K562 (cell line): ENCODE measurements at regions not wholly inside any gene's neighbourhood (a gene's known extent, or its start where the extent isn't known, plus 50 kb on each side); places are given as distances from the start of the nearest gene placed in this dataset.
"Not testable (repeated sequence)": the region's sequence is repeated elsewhere in the genome, so short reads cannot be mapped to it uniquely, and the experiment has no call there.

Experiments
- ATAC-seq: fragments of 200-7000 bp; cut with Tn5 transposase; 3 replicates; pipeline ENCODE4 v1.9.1; 2020; ENCODE audit warnings: moderate library complexity
- BruUV-seq: library from RNA; stranded (reverse); fragments of 400-500 nt; replicated peaks from 2 replicates; lab custom pipeline; 2021; lab: Mats Ljungman, UMichigan
- CTCF ChIA-PET: fragments of 300-600 bp; formaldehyde crosslinking; extraction: SDS; loops from one replicate; lab custom pipeline; 2021; ENCODE audit warnings: low intra/inter-chr PET ratio; lab: Yijun Ruan, JAX
- POLR2A ChIA-PET: fragments of 300-600, 350-650 bp; sonication (Branson Sonifier 250); formaldehyde crosslinking; extraction: SDS; loops from one replicate; lab custom pipeline; 2021; ENCODE audit warnings: antibody characterized with exemption, inconsistent platforms; lab: Yijun Ruan, JAX
- DNase-seq, 4 experiments: peaks; one replicate each; pipeline versions ENCODE4 v3.0.0 to v3.0.0-alpha.2; 2011 to 2018; ENCODE audit warnings: low spot score in 3 of 4, mixed read lengths in 3 of 4; ENCODE audit errors: extremely low read depth in 1 of 4
- FAIRE-seq: peaks from 2 replicates; lab custom pipeline; 2011; peaks lifted over from hg19 to GRCh38; lab: Jason Lieb, UNC
- H2AFZ ChIP-seq: 2 replicates; pipeline ENCODE4 v1.6.0; 2011; ENCODE audit warnings: low read depth, low read length, control low read depth, inconsistent platforms
- H3K27ac ChIP-seq: fragments of 200-600 bp; 3 replicates; pipeline ENCODE4 v1.8.0; 2011; ENCODE audit warnings: low read depth, mild to moderate bottlenecking, control low read depth, inconsistent platforms, low read length, moderate library complexity, mixed read lengths; ENCODE audit errors: extremely low read depth
- H3K27me3 ChIP-seq, 2 experiments: fragments of 300-600 bp in 1 of 2; 2 replicates in 1 of 2; 3 replicates in 1 of 2; pipeline versions ENCODE4 v1.6.0 to v1.8.0; 2011; ENCODE audit warnings: inconsistent platforms in 2 of 2, low read length in 2 of 2, mild to moderate bottlenecking in 1 of 2, mixed read lengths in 1 of 2, moderate library complexity in 1 of 2; ENCODE audit not compliant: control insufficient read depth in 2 of 2, insufficient read depth in 2 of 2
- H3K36me3 ChIP-seq: fragments of 300-600 bp; 3 replicates; pipeline ENCODE4 v1.8.0; 2011; ENCODE audit warnings: mild to moderate bottlenecking, low read length, inconsistent platforms; ENCODE audit not compliant: control insufficient read depth, insufficient read depth
- H3K4me1 ChIP-seq, 2 experiments: fragments of 200-600 bp in 1 of 2; replicated peaks in 1 of 2; 2 replicates in 1 of 2; 3 replicates in 1 of 2; pipeline versions ENCODE4 v1.5.1 to v1.8.0; 2011; ENCODE audit warnings: inconsistent platforms in 2 of 2, low read length in 2 of 2, mild to moderate bottlenecking in 1 of 2, mixed read lengths in 1 of 2, moderate library complexity in 1 of 2; ENCODE audit not compliant: control insufficient read depth in 2 of 2, insufficient read depth in 2 of 2
- H3K4me2 ChIP-seq: 2 replicates; pipeline ENCODE4 v1.6.1; 2011; ENCODE audit warnings: low read length, control low read depth, inconsistent platforms, mixed read lengths; ENCODE audit not compliant: insufficient read depth
- H3K4me3 ChIP-seq: fragments of 200-600 bp; sonication (generic), shearing (Covaris generic); 2 replicates; pipeline ENCODE4 v1.5.1; 2016; ENCODE audit warnings: control low read depth, inconsistent platforms
- H3K79me2 ChIP-seq: fragments of 200-600 bp; 3 replicates; pipeline ENCODE4 v1.8.0; 2011; ENCODE audit warnings: low read length, inconsistent platforms; ENCODE audit not compliant: control insufficient read depth, insufficient read depth
- H3K9ac ChIP-seq, 2 experiments: 2 replicates each; pipeline versions ENCODE4 v1.6.0 to v1.6.1; 2011; ENCODE audit warnings: low read depth in 2 of 2, low read length in 2 of 2, control low read depth in 1 of 2, inconsistent platforms in 1 of 2, mild to moderate bottlenecking in 1 of 2, mixed read lengths in 1 of 2; ENCODE audit not compliant: insufficient read depth in 1 of 2
- H3K9me1 ChIP-seq: one replicate; pipeline ENCODE4 v1.6.0; 2011; ENCODE audit warnings: inconsistent platforms, mild to moderate bottlenecking, low read length, moderate library complexity; ENCODE audit not compliant: control insufficient read depth, insufficient read depth
- H3K9me3 ChIP-seq: replicated peaks from 2 replicates; pipeline ENCODE4 v1.5.1; 2011; ENCODE audit warnings: low read depth, low read length, inconsistent platforms; ENCODE audit not compliant: control insufficient read depth, insufficient read depth
- H4K20me1 ChIP-seq: replicated peaks from 2 replicates; pipeline ENCODE4 v1.6.1; 2011; ENCODE audit warnings: low read length, inconsistent platforms, mixed read lengths; ENCODE audit not compliant: control insufficient read depth, insufficient read depth
- ATF7 ChIP-seq: fragments of 450-650 bp; IDR thresholded peaks from 2 replicates; pipeline ENCODE4 v1.7.1; 2014; ENCODE audit warnings: mild to moderate bottlenecking, moderate library complexity
- GATAD2A ChIP-seq: fragments of 450-650 bp; IDR thresholded peaks from 2 replicates; pipeline ENCODE4 v1.6.1; 2017
- JUNB ChIP-seq: fragments of 450-650 bp; formaldehyde crosslinking; conservative IDR thresholded peaks from 2 replicates; pipeline ENCODE4 v1.4.0; 2020; ENCODE audit warnings: mild to moderate bottlenecking
- TFE3 ChIP-seq: fragments of 450-650 bp; formaldehyde crosslinking; IDR thresholded peaks from 2 replicates; pipeline ENCODE4 v1.4.0; 2020; ENCODE audit warnings: mild to moderate bottlenecking, mixed read lengths
- ZBTB34 ChIP-seq: fragments of 250-450 bp; sonication (Bioruptor Pico); IDR thresholded peaks from 2 replicates; pipeline ENCODE4 v1.8.0; 2021; ENCODE audit warnings: mild to moderate bottlenecking, moderate library complexity
- WGBS: fragments of 100-300 bp; shearing (Covaris generic); methylation state at CpG from one replicate; pipeline ENCODE4 v1.1.6; 2016; ENCODE audit warnings: low coverage, mixed read lengths; ENCODE audit not compliant: insufficient coverage; ENCODE audit errors: missing lambda C conversion rate; 5-methylcytosine and 5-hydroxymethylcytosine counted together
- in situ Hi-C: fragments of 300-500 bp; cut with MboI; formaldehyde crosslinking; loops from 4 replicates; pipeline ENCODE4 v1.15.0; 2018; ENCODE audit warnings: inconsistent platforms, mixed read lengths
- intact Hi-C: fragments of 100-400 bp; cut with micrococcal nuclease; formaldehyde crosslinking; loops from 2 replicates; pipeline ENCODE4 v1.14.2; 2022

GRCh38 chr5:116872486-116872885 lies 297.9 kb upstream of the SEMA6A start (continued):
- no peak for TF ChIP-seq ZBTB34 (CRISPR knock-in tag)
- TF ChIP-seq GATAD2A = no peak
- no peak for TF ChIP-seq ATF7
- no peak for TF ChIP-seq TFE3
- no peak for TF ChIP-seq JUNB

GRCh38 chr5:116867825-116868224 lies 293.2 kb upstream of the SEMA6A start:
- H4K20me1 ChIP-seq, H3K27ac ChIP-seq, intact Hi-C loops, H3K9me1 ChIP-seq, H3K4me3 ChIP-seq, H3K36me3 ChIP-seq, H3K9me3 ChIP-seq, H3K79me2 ChIP-seq, H2AFZ ChIP-seq, H3K4me1 ChIP-seq, H3K9ac ChIP-seq, H3K4me2 ChIP-seq, ATAC-seq, in situ Hi-C loops, DNase-seq, H3K27me3 ChIP-seq, FAIRE-seq, CTCF ChIA-PET, BruUV-seq, POLR2A ChIA-PET: not testable (repeated sequence)
- 0% methylated on average over 6 of the region's 6 CpGs for WGBS
